ENCODE measurements at regions not wholly inside any gene's neighbourhood (a gene's known extent, or its start where the extent isn't known, plus 50 kb on each side); places are given as distances from the start of the nearest gene placed in this dataset.
"Not testable (repeated sequence)": the region's sequence is repeated elsewhere in the genome, so short reads cannot be mapped to it uniquely, and the experiment has no call there.

GRCh38 chr7:3138997-3139396 is 95.3 kb upstream of the CARD11 start:
- H3K27ac ChIP-seq: no peak overlapping the region
- no peak for TF ChIP-seq ZFX (IDR thresholded peaks at IDR 0.05; ENCODE audit: borderline replicate concordance)
- TF ChIP-seq CTCF (IDR thresholded peaks at IDR 0.05): no peak

- H3K27ac ChIP-seq: no peak overlapping the region
- TF ChIP-seq ZFX (IDR thresholded peaks at IDR 0.05; ENCODE audit: borderline replicate concordance) (no peak), CTCF (IDR thresholded peaks at IDR 0.05) (no peak)
These were observed 97.2 kb upstream of the CARD11 start for GRCh38 chr7:3140834-3141233.

- TF ChIP-seq ZFX (IDR thresholded peaks at IDR 0.05; ENCODE audit: borderline replicate concordance): no peak
- no peak for TF ChIP-seq CTCF (IDR thresholded peaks at IDR 0.05)
These were observed 97.7 kb upstream of the CARD11 start for GRCh38 chr7:3141326-3141725.

GRCh38 chr7:3143869-3144775 is 100.5 kb upstream of the CARD11 start:
- TF ChIP-seq CTCF (IDR thresholded peaks at IDR 0.05): no peak
- no peak for TF ChIP-seq ZFX (IDR thresholded peaks at IDR 0.05; ENCODE audit: borderline replicate concordance)
- no peak overlapping the region for H3K27ac ChIP-seq

More at GRCh38 chr7:3141326-3141725, 97.7 kb upstream of the CARD11 start:
- no peak overlapping the region for H3K27ac ChIP-seq

- not testable (repeated sequence) for H3K27ac ChIP-seq
These were observed 101.1 kb upstream of the CARD11 start for GRCh38 chr7:3144776-3145125.

- no peak for TF ChIP-seq CTCF (IDR thresholded peaks at IDR 0.05)
- TF ChIP-seq ZFX (IDR thresholded peaks at IDR 0.05; ENCODE audit: borderline replicate concordance): no peak
- H3K27ac ChIP-seq: no peak overlapping the region
These were observed 103.0 kb upstream of the CARD11 start for GRCh38 chr7:3146571-3147226.

- not testable (repeated sequence) for H3K27ac ChIP-seq
These were observed 104.8 kb upstream of the CARD11 start for GRCh38 chr7:3148471-3148870.

GRCh38 chr7:3149231-3149995 is 105.7 kb upstream of the CARD11 start:
- TF ChIP-seq ZFX (IDR thresholded peaks at IDR 0.05; ENCODE audit: borderline replicate concordance) (no peak), CTCF (IDR thresholded peaks at IDR 0.05) (no peak)
- no peak overlapping the region for H3K27ac ChIP-seq

All from 22Rv1 (cell line).